Peyer's patch (tissue), 4 donors: ENCODE measurements at regions not wholly inside any gene's neighbourhood (a gene's known extent, or its start where the extent isn't known, plus 50 kb on each side); places are given as distances from the start of the nearest gene placed in this dataset.
"Not testable (repeated sequence)": the region's sequence is repeated elsewhere in the genome, so short reads cannot be mapped to it uniquely, and the experiment has no call there.

Experiments used
- DNase-seq, 3 donors: peaks; one replicate each; pipeline ENCODE4 v3.0.0-alpha.2; 2017 to 2019
- H3K27ac ChIP-seq, 4 donors: fragments of 200-600 bp; sonication (generic); one replicate each; pipeline ENCODE4 v1.5.1; 2016 to 2019
- H3K27me3 ChIP-seq, 2 donors: fragments of 200-600 bp; sonication (generic); one replicate each; pipeline ENCODE4 v1.5.1; 2019
- H3K36me3 ChIP-seq, 3 donors: fragments of 200-600 bp; sonication (generic); one replicate each; pipeline ENCODE4 v1.5.1; 2016 to 2019
- H3K4me1 ChIP-seq, 4 donors: fragments of 200-600 bp; sonication (generic); one replicate each; pipeline ENCODE4 v1.5.1; 2016 to 2019
- H3K4me3 ChIP-seq, 4 donors: fragments of 200-600 bp; sonication (generic); 1 replicate in 3 of 4; 2 replicates in 1 of 4; pipeline ENCODE4 v1.5.1; 2016 to 2019; ENCODE audit warnings: mild to moderate bottlenecking in 1 of 4
- H3K9me3 ChIP-seq, 4 donors: fragments of 200-600 bp; sonication (generic); one replicate each; pipeline ENCODE4 v1.5.1; 2016 to 2019; ENCODE audit warnings: mild to moderate bottlenecking in 1 of 4
- POLR2A ChIP-seq, 2 donors: fragments of 450-650 bp; IDR thresholded peaks; one replicate each; pipeline ENCODE4 v1.5.1; 2017; ENCODE audit warnings: antibody characterized with exemption in 2 of 2, mild to moderate bottlenecking in 2 of 2, moderate library complexity in 2 of 2
- TF ChIP-seq, protein P1 (sequence below), 6 experiments: fragments of 450-650 bp in 4 of 6; fragments of 200-600 bp in 2 of 6; sonication (generic) in 1 of 6; IDR thresholded peaks; one replicate each; pipeline ENCODE4 v1.5.1; 2017 to 2019; ENCODE audit warnings: antibody characterized with exemption in 6 of 6, mild to moderate bottlenecking in 3 of 6, moderate library complexity in 1 of 6

- H3K4me3 ChIP-seq: no peak overlapping the region
- no peak for DNase-seq
These were observed 578.7 kb upstream of the FBXO33 start for GRCh38 chr14:40010961-40011360.

GRCh38 chr14:40009771-40010170, 577.5 kb upstream of the FBXO33 start:
- no peak for DNase-seq
- H3K9me3 ChIP-seq: no peaks in the 10 kb centered on the region
- H3K27me3 ChIP-seq: no peaks in the 10 kb centered on the region
- H3K36me3 ChIP-seq: no peaks in the 10 kb centered on the region
- no peaks in the 10 kb centered on the region for H3K4me1 ChIP-seq
- H3K4me3 ChIP-seq: no peak overlapping the region
- H3K27ac ChIP-seq: no peak overlapping the region
- TF ChIP-seq POLR2A (IDR thresholded peaks at IDR 0.05): no peak
- TF ChIP-seq, protein P1, sequence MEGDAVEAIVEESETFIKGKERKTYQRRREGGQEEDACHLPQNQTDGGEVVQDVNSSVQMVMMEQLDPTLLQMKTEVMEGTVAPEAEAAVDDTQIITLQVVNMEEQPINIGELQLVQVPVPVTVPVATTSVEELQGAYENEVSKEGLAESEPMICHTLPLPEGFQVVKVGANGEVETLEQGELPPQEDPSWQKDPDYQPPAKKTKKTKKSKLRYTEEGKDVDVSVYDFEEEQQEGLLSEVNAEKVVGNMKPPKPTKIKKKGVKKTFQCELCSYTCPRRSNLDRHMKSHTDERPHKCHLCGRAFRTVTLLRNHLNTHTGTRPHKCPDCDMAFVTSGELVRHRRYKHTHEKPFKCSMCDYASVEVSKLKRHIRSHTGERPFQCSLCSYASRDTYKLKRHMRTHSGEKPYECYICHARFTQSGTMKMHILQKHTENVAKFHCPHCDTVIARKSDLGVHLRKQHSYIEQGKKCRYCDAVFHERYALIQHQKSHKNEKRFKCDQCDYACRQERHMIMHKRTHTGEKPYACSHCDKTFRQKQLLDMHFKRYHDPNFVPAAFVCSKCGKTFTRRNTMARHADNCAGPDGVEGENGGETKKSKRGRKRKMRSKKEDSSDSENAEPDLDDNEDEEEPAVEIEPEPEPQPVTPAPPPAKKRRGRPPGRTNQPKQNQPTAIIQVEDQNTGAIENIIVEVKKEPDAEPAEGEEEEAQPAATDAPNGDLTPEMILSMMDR (IDR thresholded peaks at IDR 0.05): no peak

More at GRCh38 chr14:40010961-40011360, 578.7 kb upstream of the FBXO33 start:
- Histone ChIP-seq H3K27ac (no peak overlapping the region), H3K9me3 (no peaks in the 10 kb centered on the region), H3K36me3 (no peaks in the 10 kb centered on the region), H3K4me1 (no peaks in the 10 kb centered on the region), H3K27me3 (no peaks in the 10 kb centered on the region)
- TF ChIP-seq, protein P1 (IDR thresholded peaks at IDR 0.05): no peak
- TF ChIP-seq POLR2A (IDR thresholded peaks at IDR 0.05): no peak

DNA sequence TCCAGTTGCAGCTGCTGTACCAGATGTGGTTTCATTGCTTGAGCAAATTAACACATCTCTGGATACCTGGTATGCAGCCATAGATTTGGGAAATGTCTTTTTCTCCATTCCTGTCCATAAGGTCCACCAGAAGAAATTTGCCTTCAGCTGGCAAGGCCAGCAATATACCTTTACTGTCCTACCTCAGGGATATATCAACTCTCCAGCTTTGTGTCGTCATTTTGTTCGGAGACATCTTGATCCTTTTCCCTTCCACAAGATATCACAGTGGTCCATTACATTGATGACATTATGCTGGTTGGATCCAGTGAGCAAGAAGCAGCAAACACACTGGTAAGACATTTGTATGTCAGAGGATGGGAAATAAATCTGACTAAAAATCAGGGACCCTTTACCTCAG, 576.1 kb upstream of the FBXO33 start:
- H3K27ac ChIP-seq, H3K4me1 ChIP-seq, DNase-seq, H3K9me3 ChIP-seq, H3K36me3 ChIP-seq, H3K27me3 ChIP-seq, H3K4me3 ChIP-seq: not testable (repeated sequence)

DNA sequence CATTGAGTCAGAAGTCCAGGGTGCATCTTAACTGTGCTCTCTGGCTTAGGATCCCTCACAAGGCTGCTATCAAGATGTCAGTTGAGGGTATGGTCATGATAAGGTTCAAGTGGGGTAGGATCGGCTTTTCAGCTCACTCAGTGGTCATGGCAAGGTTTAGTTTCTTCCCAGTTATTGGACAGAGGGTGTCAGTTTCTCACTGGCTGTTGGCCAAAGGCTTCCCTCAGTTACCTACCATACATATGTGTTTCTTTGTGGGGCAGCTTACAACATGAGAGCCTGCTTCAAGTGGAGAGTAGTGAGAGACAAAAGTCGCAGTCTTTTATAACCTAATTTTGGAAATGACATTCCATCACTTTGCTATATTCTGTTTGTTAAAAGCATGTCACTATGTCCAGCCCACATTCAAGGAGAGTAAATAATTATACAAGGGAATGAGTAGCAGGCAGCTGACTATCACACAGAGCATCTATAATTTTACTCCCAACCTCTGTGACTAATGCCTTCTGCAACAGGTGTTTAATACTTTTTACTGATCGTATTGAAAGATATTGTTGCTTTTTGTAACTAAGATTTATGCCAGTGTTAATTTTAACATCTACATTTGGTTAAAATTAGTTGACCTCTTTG, 572.8 kb upstream of the FBXO33 start:
- Histone ChIP-seq H3K4me3 (no peak overlapping the region), H3K4me1 (no peaks in the 10 kb centered on the region), H3K36me3 (no peaks in the 10 kb centered on the region), H3K27me3 (no peaks in the 10 kb centered on the region), H3K9me3 (no peaks in the 10 kb centered on the region), H3K27ac (no peak overlapping the region)
- TF ChIP-seq, protein P1 (IDR thresholded peaks at IDR 0.05): no peak
- TF ChIP-seq POLR2A (IDR thresholded peaks at IDR 0.05): no peak
- DNase-seq: no peak

DNA sequence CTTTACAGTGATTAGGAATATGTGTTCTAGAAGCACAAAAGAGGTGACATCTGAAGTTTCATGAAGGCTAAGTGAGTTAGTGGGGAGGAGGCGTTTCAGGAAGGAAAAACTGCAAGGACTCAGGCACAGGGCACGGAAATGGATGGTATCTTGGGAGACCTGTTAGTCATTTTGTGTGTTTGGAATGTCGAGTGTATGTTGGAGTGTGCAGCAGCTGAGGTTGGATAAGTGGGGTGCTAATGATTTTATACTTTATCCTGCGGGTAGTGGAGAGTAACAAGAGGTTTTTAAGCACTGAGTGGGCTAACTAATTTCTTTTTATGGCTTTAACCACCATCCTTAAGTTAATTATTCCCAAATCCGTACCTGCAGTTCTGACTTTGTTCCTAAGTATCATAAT, 571.5 kb upstream of the FBXO33 start:
- TF ChIP-seq, protein P1 (IDR thresholded peaks at IDR 0.05): no peak
- no peak for TF ChIP-seq POLR2A (IDR thresholded peaks at IDR 0.05)
- H3K4me1 ChIP-seq: no peaks in the 10 kb centered on the region
- no peaks in the 10 kb centered on the region for H3K9me3 ChIP-seq
- no peak overlapping the region for H3K27ac ChIP-seq
- no peaks in the 10 kb centered on the region for H3K27me3 ChIP-seq
- DNase-seq: no peak
- H3K4me3 ChIP-seq: no peak overlapping the region
- no peaks in the 10 kb centered on the region for H3K36me3 ChIP-seq

DNA sequence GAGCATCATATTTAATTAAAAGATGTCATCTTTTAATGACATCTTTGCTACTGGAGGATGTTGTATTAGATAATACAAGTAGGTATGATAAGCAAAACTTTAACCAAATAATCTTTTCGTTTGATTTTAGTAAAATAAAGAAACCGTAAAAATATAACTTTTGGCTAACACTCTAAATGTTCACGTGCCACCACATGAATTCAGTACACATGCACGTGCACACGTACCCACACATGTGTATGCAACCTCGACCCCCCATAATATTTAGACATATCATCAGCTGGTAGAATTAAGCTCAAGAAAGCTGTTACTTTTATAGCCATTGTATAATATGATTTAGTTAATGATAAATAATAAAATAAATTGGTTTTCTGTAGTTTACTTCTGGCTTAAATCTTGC, 566.6 kb upstream of the FBXO33 start:
- no peak for TF ChIP-seq POLR2A (IDR thresholded peaks at IDR 0.05)
- TF ChIP-seq, protein P1 (IDR thresholded peaks at IDR 0.05): no peak
- H3K9me3 ChIP-seq: no peaks in the 10 kb centered on the region

More for the DNA sequence above, 566.6 kb upstream of the FBXO33 start:
- Histone ChIP-seq H3K4me1 (no peaks in the 10 kb centered on the region), H3K27me3 (no peaks in the 10 kb centered on the region), H3K4me3 (no peak overlapping the region), H3K36me3 (no peaks in the 10 kb centered on the region), H3K27ac (no peak overlapping the region)
- no peak for DNase-seq
